DMS153 treated with DMSO at 0.1 percent for 48 hours (cell line): ENCODE measurements at regions not wholly inside any gene's neighbourhood (a gene's known extent, or its start where the extent isn't known, plus 50 kb on each side); places are given as distances from the start of the nearest gene placed in this dataset.

ENCODE experiments used
- DNase-seq: peaks from one replicate; lab custom pipeline; 2025; ENCODE audit not compliant: unreplicated experiment; lab: John Stamatoyannopoulos, UW

GRCh38 chr4:89604951-89605350, 232.0 kb downstream of the SNCA start:
- no peak for DNase-seq

- no peak for DNase-seq
Measured at GRCh38 chr4:89599026-89599425, 237.9 kb downstream of the SNCA start.

- peak; percentile 25 for DNase-seq
Measured at GRCh38 chr4:89598602-89599001, 238.4 kb downstream of the SNCA start.

- no peak for DNase-seq
Measured at GRCh38 chr4:89595125-89595789, 241.7 kb downstream of the SNCA start.

- DNase-seq: no peak
Measured at GRCh38 chr4:89590128-89590527, 246.8 kb downstream of the SNCA start.

- DNase-seq: no peak
Measured at GRCh38 chr4:89588421-89588820, 248.5 kb downstream of the SNCA start.

- DNase-seq: no peak
Measured at GRCh38 chr4:89587364-89587763, 249.6 kb downstream of the SNCA start.

- peak; percentile 13 for DNase-seq
Measured at GRCh38 chr4:89586864-89587263, 250.1 kb downstream of the SNCA start.

GRCh38 chr4:89586318-89586717, 250.6 kb downstream of the SNCA start:
- DNase-seq: no peak

- no peak for DNase-seq
Measured at GRCh38 chr4:89582756-89583505, 254.0 kb downstream of the SNCA start.

- no peak for DNase-seq
Measured at GRCh38 chr4:89579771-89580170, 257.2 kb downstream of the SNCA start.

- no peak for DNase-seq
Measured at GRCh38 chr4:89576246-89576645, 260.7 kb downstream of the SNCA start.

- no peak for DNase-seq
Measured at GRCh38 chr4:89575840-89576239, 261.1 kb downstream of the SNCA start.

- no peak for DNase-seq
Measured at GRCh38 chr4:89574176-89574575, 262.8 kb downstream of the SNCA start.

- DNase-seq: no peak
Measured at GRCh38 chr4:89573656-89574055, 263.3 kb downstream of the SNCA start.

GRCh38 chr4:89572224-89572858, 264.6 kb downstream of the SNCA start:
- DNase-seq: peak; percentile 77

- DNase-seq: no peak
Measured at GRCh38 chr4:89570931-89571330, 263.3 kb upstream of the GPRIN3 start.

- no peak for DNase-seq
Measured at GRCh38 chr4:89567936-89568335, 260.3 kb upstream of the GPRIN3 start.

- no peak for DNase-seq
Measured at GRCh38 chr4:89563431-89563830, 255.8 kb upstream of the GPRIN3 start.

GRCh38 chr4:89562746-89563145, 255.1 kb upstream of the GPRIN3 start:
- DNase-seq: no peak

- DNase-seq: no peak
Measured at GRCh38 chr4:89561048-89561447, 253.4 kb upstream of the GPRIN3 start.

GRCh38 chr4:89558147-89558546, 250.5 kb upstream of the GPRIN3 start:
- no peak for DNase-seq
